Activated CD8-positive, alpha-beta T cell treated with anti-CD3 and anti-CD28 coated beads for 36 hours (primary cell): ENCODE measurements at regions not wholly inside any gene's neighbourhood (a gene's known extent, or its start where the extent isn't known, plus 50 kb on each side); places are given as distances from the start of the nearest gene placed in this dataset.

Experiments
- ATAC-seq: fragments of 200-7000 bp; cut with Tn5 transposase; one replicate; pipeline ENCODE4 v1.10.0; 2021; ENCODE audit warnings: mild to moderate bottlenecking, moderate library complexity
- CTCF ChIA-PET: fragments of 350-600 bp; sonication (Branson Sonifier 250); formaldehyde crosslinking; loops from one replicate; lab custom pipeline; 2021; ENCODE audit warnings: antibody characterized with exemption; lab: Charles Lee
- POLR2A ChIA-PET: fragments of 350-600 bp; sonication (Branson Sonifier 250); formaldehyde crosslinking; loops from one replicate; lab custom pipeline; 2021; ENCODE audit warnings: antibody characterized with exemption; lab: Charles Lee
- DNase-seq: peaks from one replicate; pipeline ENCODE4 v3.0.0-alpha.2; 2020
- H3K27ac Mint-ChIP-seq: one replicate; pipeline ENCODE4 v1.8.0; 2021; ENCODE audit warnings: mild to moderate bottlenecking, mixed read lengths
- H3K27me3 Mint-ChIP-seq: one replicate; pipeline ENCODE4 v1.8.0; 2021; ENCODE audit warnings: mixed read lengths
- H3K36me3 Mint-ChIP-seq: one replicate; pipeline ENCODE4 v1.8.0; 2021; ENCODE audit warnings: low read depth, mixed read lengths
- H3K4me1 Mint-ChIP-seq: one replicate; pipeline ENCODE4 v1.8.0; 2021; ENCODE audit warnings: low read depth, mixed read lengths
- H3K4me3 Mint-ChIP-seq: one replicate; pipeline ENCODE4 v1.8.0; 2021; ENCODE audit warnings: mild to moderate bottlenecking, moderate library complexity, mixed read lengths
- H3K9me3 Mint-ChIP-seq: one replicate; pipeline ENCODE4 v1.8.0; 2021; ENCODE audit warnings: mixed read lengths
- intact Hi-C: fragments of 100-400 bp; cut with micrococcal nuclease; formaldehyde crosslinking; loops from one replicate; pipeline ENCODE4 v1.10.0; 2022
- TF ChIP-seq, protein P1 (sequence below): fragments of 200-600 bp; IDR thresholded peaks from one replicate; pipeline ENCODE4 v1.8.0; 2022; ENCODE audit warnings: antibody characterized with exemption, mild to moderate bottlenecking

DNA sequence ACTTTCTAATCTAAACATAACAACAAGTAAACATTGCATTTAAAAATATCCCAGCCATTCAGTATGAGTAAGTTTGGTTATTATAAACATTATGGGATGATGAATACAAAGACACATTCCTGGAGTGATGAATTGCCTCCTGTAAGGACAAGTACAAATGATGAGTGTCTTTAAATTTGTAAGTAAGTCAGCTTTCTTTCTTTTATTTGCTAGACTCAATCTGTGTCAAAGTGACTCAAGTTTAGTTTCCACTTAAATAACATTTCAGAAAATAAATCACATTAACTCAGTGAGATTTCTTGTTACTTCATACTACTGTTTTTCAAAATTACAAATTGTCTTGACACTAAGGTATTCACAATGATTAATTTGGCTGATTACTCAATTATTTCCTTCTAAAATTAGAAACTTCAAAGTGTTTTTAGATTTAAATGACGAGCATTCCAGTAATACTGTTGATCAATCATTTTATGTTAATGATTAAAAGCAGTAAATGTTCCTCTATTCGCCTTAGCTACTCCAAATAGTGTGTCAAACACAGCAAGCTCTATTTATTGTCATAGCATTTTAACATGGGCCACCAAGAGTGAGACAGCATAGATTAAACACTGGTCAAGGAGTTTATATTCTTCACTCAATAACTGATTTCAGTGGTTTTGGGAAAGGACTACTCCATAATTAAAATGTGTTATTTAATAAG is 658.0 kb upstream of the MDGA2 start:
- no peaks in the 10 kb centered on the region for H3K4me1 Mint-ChIP-seq
- CTCF ChIA-PET, result no interaction called here

DNA sequence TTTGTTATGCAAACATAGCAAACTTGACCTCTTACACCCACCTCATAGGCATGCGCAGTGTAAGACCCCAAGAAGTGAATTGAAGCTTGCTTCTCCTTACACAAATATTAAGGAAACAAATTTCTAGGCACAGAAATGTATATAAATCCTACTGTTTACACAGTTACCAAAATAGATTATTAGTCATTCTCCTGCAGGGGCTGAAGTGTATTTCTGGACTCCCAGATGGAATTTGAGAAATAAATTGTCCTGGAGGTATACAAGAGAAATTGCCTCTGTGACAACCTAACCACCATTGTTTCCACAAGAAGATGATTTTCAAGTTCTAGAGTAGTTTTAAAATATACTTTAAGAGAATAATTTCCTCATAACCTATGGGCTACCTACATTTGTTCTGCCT is 656.0 kb upstream of the MDGA2 start:
- no peaks in the 10 kb centered on the region for H3K4me1 Mint-ChIP-seq
- H3K9me3 Mint-ChIP-seq, result no peaks in the 10 kb centered on the region
- no peak overlapping the region for H3K27ac Mint-ChIP-seq
- DNase-seq (no peak), ATAC-seq (no peak)
- no peaks in the 10 kb centered on the region for H3K27me3 Mint-ChIP-seq
- intact Hi-C loops, result no loop called here
- TF ChIP-seq, protein P1, sequence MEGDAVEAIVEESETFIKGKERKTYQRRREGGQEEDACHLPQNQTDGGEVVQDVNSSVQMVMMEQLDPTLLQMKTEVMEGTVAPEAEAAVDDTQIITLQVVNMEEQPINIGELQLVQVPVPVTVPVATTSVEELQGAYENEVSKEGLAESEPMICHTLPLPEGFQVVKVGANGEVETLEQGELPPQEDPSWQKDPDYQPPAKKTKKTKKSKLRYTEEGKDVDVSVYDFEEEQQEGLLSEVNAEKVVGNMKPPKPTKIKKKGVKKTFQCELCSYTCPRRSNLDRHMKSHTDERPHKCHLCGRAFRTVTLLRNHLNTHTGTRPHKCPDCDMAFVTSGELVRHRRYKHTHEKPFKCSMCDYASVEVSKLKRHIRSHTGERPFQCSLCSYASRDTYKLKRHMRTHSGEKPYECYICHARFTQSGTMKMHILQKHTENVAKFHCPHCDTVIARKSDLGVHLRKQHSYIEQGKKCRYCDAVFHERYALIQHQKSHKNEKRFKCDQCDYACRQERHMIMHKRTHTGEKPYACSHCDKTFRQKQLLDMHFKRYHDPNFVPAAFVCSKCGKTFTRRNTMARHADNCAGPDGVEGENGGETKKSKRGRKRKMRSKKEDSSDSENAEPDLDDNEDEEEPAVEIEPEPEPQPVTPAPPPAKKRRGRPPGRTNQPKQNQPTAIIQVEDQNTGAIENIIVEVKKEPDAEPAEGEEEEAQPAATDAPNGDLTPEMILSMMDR, result no peak
- H3K4me3 Mint-ChIP-seq, result no peak overlapping the region
- POLR2A ChIA-PET, result no interaction called here
- CTCF ChIA-PET, result no interaction called here
- H3K36me3 Mint-ChIP-seq, result no peaks in the 10 kb centered on the region

More for the DNA sequence above, 658.0 kb upstream of the MDGA2 start:
- TF ChIP-seq, protein P1, result no peak
- H3K27ac Mint-ChIP-seq, result no peak overlapping the region
- no peak for ATAC-seq
- no peak overlapping the region for H3K4me3 Mint-ChIP-seq
- no peaks in the 10 kb centered on the region for H3K27me3 Mint-ChIP-seq
- peaks cover 5% of the 10 kb centered on the region for H3K9me3 Mint-ChIP-seq
- H3K36me3 Mint-ChIP-seq, result no peaks in the 10 kb centered on the region
- no peak for DNase-seq
- intact Hi-C loops, result no loop called here
- POLR2A ChIA-PET, result no interaction called here

DNA sequence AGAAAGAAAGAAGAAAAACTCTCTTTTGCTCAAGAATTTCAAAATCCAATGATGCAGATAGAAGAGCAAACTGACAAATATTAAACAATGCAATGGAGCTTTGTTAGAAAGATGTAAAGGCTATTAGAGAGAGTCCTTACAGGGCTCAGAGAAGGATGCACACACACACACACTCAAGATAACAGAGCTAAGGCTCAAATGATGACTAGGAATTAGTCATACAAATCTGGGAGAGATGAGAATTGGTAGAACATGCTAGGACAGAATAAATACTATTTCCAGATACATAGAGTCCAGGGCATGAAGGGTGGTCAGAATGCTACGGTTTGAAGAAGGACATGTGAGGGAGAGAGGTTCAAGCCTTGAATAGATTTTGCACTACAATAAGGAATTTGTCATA is 650.1 kb upstream of the MDGA2 start:
- ChIA-PET POLR2A (no interaction called here), CTCF (no interaction called here)
- H3K36me3 Mint-ChIP-seq, result no peaks in the 10 kb centered on the region

DNA sequence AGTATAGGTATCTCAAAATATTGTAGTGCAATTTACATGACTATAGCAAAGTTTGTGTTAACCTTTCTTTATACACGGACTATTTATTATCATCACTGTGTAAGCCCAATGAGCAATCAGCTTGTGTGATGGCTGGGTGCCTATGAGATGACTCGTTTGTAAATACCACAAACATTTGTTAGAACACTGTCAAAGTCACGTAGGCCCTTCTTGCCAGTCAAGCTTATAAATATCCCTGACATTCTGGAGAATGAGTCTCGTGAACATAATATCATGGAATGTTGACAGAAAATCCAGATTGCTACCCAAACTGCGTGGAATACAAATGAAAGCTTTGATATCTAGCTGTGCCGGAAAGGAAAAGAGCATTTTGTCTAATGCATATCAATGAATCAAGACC is 648.3 kb upstream of the MDGA2 start:
- ChIA-PET POLR2A (no interaction called here), CTCF (no interaction called here)
- Mint-ChIP-seq H3K9me3 (peaks cover 2% of the 10 kb centered on the region), H3K27ac (no peak overlapping the region), H3K36me3 (no peaks in the 10 kb centered on the region), H3K27me3 (no peaks in the 10 kb centered on the region), H3K4me1 (no peaks in the 10 kb centered on the region), H3K4me3 (no peak overlapping the region)
- TF ChIP-seq, protein P1, result no peak
- DNase-seq (no peak), ATAC-seq (no peak)
- intact Hi-C loops, result no loop called here

More for the DNA sequence above, 650.1 kb upstream of the MDGA2 start:
- TF ChIP-seq, protein P1, result no peak
- no peak overlapping the region for H3K27ac Mint-ChIP-seq
- DNase-seq (no peak), ATAC-seq (no peak)
- H3K27me3 Mint-ChIP-seq, result no peaks in the 10 kb centered on the region
- H3K4me3 Mint-ChIP-seq, result no peak overlapping the region
- intact Hi-C loops, result no loop called here
- H3K4me1 Mint-ChIP-seq, result no peaks in the 10 kb centered on the region
- peaks cover 2% of the 10 kb centered on the region for H3K9me3 Mint-ChIP-seq

DNA sequence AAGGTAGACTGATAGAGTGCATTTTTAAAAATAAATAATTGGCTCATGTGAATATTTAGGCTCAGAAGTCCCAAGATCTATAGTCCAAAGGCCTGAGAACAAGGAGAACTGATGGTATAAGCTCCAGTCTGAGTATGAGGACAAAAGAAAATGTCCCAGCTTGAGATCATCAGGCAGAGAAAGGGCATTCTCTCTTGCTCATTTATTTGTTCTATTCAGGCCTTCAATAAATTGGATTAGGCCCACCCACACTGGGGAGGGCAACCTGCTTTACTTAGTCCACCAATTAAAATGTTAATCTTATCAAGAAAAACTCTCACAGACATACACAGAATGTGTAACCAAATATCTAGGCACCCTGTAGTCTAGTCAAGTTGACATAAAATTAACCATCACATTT is 644.4 kb upstream of the MDGA2 start:
- Mint-ChIP-seq H3K9me3 (peaks cover 6% of the 10 kb centered on the region), H3K4me3 (no peak overlapping the region), H3K36me3 (no peaks in the 10 kb centered on the region), H3K27ac (no peak overlapping the region), H3K27me3 (no peaks in the 10 kb centered on the region), H3K4me1 (no peaks in the 10 kb centered on the region)
- TF ChIP-seq, protein P1, result no peak
- no peak for ATAC-seq
- ChIA-PET CTCF (no interaction called here), POLR2A (no interaction called here)
- intact Hi-C loops, result no loop called here
- no peak for DNase-seq
